Lower leg skin (tissue), 3 donors: ENCODE measurements at regions not wholly inside any gene's neighbourhood (a gene's known extent, or its start where the extent isn't known, plus 50 kb on each side); places are given as distances from the start of the nearest gene placed in this dataset.

ENCODE experiments used
- CTCF ChIP-seq, 3 donors: fragments of 450-650 bp; IDR thresholded peaks; one replicate each; pipeline ENCODE4 v1.5.1; 2016; ENCODE audit warnings: antibody characterized with exemption in 3 of 3, mild to moderate bottlenecking in 3 of 3, moderate library complexity in 2 of 3
- POLR2A ChIP-seq, 2 donors: fragments of 450-650 bp; IDR thresholded peaks; one replicate each; pipeline ENCODE4 v1.6.1; 2016 to 2017; ENCODE audit warnings: antibody characterized with exemption in 2 of 2, mild to moderate bottlenecking in 1 of 2, moderate library complexity in 1 of 2

GRCh38 chr18:47457614-47458013 is 206.2 kb upstream of the SKOR2 start:
- TF ChIP-seq POLR2A (IDR thresholded peaks at IDR 0.05) = no peak
- TF ChIP-seq CTCF (IDR thresholded peaks at IDR 0.05) = no peak
